GM18517 (cell line): ENCODE measurements at regions not wholly inside any gene's neighbourhood (a gene's known extent, or its start where the extent isn't known, plus 50 kb on each side); places are given as distances from the start of the nearest gene placed in this dataset.

Source experiments
- ATAC-seq: cut with Tn5 transposase; IDR thresholded peaks from one replicate; pipeline ENCODE4 v1.9.1; 2021; ENCODE audit warnings: mild to moderate bottlenecking, moderate library complexity; ENCODE audit not compliant: unreplicated experiment

DNA sequence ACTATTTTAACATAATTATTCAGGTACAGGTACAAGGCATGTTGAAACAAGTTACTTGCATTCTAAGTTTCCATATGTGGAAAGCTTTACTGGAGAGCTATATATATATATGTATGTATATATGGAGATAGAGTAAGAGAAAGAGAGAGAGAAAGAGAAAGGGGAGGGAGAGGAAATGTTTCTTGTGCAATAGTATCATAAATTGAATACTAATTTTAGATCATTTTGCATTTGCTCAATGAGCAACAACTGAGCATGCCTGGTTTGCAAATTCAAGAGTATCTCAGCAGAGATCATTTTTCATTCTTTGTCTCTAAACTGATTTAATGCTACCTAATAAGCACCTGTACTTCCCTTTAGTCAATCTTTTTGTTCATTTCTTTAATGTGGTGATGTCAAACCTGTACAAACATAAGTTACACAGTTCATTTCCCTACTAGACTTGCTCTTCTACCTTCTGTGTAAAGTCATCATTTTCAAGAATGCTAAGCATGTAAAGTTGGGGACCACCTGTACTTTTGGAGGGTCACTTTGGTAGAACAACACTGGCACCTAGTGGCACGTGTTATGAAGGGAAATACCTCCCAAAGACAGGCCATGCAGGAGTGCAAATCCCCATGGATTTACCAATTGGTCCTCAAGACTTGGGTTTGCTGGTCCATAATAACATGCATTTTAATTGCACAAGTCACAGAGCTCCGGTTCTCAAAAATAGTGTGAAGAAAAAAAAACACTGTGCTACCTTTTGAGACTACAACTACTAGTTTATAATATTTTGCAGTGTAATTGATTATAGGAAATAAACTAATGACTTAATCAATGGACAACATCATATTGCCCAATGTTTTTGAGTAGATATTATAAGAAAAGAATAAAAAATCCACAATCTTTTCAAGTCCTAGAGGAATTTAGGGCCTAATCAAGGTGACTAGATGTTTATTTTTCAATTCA is 431.2 kb upstream of the IGFBP3 start:
- no peak for ATAC-seq

DNA sequence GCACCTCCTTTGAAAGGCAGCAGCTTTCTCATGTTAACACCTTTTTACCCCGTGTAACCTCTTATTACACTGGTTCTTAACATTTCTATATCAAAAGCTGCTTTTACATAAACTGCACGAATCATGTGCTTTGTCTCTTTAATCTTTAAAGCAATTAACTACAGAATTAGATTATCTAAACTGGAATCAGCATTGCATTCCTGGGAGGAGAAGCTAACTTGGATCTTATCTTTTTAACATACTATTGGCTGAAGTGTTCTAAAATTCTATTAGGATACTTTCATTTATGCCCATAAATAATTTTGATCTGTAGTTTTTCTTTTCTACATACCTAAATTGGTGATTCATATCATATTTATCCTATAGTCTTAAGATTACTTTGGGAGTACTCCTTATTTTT is 428.4 kb upstream of the IGFBP3 start:
- ATAC-seq = no peak

DNA sequence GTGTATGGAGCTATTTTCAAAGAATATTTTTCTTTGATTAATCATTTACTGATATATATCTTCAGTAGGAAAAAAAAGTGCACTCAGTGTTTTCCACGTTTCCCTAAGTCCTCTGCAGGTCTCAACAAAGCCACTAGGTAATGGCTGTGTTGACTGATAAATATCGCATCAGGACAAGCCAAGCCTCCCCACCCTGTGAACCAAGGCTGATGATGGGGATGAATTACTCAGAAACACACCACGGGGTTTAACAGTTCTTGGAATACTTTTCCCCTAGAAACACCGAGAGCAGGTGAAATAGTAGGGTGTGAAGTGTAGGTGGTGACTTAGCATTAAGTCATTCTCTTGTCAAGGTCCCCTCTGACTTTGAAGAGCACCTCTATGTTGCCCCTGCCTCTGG is 423.5 kb upstream of the IGFBP3 start:
- ATAC-seq = no peak

DNA sequence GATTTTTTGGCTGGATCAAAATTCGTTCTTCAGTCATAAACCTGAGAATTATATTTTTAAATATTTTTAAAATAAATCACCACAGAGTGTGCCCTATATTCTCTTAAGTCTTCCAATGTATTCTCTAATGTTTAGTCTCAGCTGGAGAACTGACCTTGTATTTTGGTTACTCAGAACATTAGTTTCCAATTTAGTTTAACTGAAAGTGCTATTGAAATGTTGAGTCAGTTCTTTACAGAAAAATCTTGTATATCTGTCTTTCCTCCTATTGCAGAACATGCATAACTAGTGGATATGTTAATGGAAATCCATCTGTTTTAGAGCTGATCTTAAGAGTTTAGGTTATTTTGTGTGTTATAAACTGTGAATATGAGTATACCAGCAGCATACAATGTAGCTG is 422.7 kb upstream of the IGFBP3 start:
- ATAC-seq = no peak

DNA sequence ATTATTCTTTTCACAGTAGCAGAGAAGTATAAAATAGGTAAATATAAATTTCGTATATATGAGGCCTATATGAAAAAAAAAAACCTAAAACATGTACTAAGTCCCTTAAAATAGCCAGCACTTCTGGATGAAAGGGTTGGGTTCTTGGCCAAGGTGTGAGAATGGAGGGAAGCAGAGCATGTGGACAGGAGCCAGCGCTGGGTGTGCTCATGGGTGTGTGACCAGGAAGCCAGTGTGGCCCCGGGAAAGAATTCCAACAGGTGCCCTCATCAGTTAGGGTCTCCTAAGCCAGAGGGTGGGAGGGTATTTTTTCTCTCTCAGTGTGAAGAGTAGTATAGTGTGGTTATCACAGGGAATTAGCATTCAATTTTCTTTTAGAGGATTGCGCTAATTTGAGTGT is 401.9 kb upstream of the IGFBP3 start:
- ATAC-seq = no peak

DNA sequence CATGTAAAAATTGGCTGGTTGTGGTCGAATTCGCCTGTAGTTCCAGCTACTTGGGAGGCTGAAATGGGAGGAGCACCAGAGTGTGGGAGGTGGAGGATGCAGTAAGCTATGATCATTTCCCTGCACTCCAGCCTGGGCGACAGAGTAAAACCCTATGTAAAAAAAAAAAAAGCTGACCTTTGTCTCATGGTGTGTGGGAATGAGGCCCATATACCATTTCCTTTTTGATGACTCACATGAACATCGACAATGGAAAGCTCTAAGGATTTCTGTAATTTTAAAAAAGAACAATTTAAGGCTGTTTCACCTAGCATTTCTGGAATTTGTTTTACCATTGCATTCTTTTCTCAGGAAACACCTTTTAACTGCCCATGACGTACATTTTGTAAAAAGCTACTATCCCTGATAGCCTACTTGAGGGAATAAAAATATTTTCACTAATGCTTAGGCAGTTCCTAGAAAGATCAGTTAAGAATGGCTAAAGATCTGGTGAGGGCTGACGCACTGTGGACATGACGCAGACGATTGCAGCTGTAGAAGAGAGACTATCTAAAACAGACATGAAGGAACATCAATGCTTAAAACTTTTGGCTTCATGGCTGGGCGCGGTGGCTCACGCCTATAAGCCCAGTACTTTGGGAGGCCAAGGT is 400.6 kb upstream of the IGFBP3 start:
- no peak for ATAC-seq

DNA sequence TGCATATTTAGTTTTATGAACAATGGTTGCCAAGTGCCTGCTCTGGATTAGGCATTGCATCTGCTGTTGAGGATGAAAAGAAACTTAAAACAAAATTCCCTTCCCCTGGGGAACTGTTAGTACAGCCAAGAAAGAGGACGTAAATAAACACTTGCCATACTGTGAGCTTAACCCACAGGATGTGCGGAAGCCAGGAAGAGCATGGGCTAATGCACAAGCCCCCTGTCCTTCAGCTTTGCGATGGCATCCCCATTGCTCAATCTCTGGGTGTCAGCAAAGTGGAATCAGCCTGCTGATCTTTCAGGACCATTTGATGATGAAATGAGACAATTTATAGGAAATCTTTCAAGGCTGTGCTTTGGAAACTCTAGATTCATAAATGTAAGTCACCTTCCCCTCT is 399.9 kb upstream of the IGFBP3 start:
- no peak for ATAC-seq

DNA sequence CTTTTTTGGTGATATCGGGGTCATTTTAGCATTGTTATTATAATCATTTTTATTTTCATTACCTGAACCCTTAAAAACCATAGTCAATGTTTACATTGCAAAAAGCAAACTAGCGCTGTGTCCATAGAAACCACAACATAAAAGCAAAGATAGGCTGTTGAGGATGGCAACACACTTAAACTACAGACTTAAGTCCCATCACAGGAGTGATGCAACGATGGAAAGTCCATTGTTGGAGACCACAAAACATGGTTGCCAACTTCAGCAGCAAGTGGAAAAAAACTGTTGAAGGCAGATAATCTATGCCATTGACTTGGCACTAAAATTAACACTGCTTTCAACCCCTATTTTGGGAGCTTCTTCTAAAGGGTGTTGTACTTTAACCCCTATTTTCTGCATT is 398.8 kb upstream of the IGFBP3 start:
- ATAC-seq = no peak

DNA sequence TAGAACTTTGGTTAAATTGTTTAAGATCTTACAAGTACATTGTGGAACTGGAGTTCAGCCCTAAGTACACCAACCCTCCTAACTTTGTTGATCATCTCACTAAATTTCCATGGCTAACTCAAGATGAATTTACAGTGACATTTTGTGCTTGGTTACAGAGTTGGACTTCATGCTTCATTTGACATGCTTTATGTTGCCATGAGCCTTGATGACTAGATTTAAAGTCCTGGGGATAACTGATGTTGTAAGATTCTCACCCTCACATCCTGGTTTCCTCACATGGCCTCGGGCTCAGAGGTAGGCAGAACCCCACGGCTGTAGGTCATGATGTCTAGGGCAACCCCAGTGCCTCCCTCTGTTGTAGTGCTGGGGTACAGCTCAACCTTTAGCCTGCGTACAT is 397.2 kb upstream of the IGFBP3 start:
- no peak for ATAC-seq

DNA sequence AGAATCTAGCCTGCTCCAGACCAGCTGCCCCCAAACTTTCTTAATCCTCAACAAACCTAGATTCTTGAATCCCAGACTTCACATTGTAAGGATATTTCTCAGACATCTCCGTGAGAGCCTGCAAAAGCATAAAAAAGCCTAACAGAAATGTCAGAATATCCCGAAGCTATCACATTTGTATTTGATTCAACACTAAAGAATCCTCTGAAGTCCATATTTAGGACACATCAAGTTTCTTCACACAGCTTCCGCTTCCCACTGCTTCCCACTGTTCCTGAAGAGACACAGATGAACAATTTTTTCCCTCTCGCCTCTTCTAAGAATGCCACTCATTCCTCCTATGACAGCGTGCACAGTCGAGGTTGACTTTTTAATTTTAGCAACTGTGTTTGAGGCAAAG is 396.2 kb upstream of the IGFBP3 start:
- ATAC-seq = no peak

DNA sequence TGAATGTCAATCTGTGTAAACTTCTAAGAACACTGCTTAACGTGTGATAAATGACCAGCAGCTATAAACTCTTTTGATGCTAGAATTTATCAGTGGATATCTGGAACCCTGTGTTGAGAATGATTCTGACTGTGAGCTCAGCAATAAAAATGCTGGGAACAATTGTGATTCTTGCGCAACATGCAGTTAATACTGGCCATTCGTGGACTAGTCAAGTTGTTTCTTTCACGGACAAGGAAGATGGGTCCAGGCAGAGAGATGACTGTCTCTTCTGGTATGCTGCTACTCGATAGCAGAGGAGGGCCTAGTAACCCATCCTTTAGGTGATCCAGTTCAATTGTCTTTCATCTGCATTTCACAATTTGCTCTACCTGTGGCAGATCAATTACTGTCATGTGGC is 394.8 kb upstream of the IGFBP3 start:
- no peak for ATAC-seq

DNA sequence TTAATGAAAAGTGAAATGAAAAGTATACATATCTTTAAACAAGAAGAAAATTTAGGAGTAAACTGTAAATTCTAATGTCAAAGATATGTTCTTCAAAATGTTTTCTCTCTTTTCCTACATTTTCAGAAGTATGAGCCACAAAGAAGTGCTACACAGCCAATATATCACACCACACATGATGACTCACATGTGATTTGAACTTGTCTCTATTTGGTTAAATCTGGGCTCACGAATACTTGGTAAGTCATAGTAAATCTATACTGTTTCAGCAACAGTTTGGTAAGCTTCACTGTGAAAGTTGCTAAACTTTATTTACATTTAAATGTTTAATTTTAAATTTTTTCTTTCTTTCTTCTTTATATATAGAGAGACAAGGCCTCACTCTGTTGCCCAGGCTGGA is 380.6 kb upstream of the IGFBP3 start:
- ATAC-seq = no peak

DNA sequence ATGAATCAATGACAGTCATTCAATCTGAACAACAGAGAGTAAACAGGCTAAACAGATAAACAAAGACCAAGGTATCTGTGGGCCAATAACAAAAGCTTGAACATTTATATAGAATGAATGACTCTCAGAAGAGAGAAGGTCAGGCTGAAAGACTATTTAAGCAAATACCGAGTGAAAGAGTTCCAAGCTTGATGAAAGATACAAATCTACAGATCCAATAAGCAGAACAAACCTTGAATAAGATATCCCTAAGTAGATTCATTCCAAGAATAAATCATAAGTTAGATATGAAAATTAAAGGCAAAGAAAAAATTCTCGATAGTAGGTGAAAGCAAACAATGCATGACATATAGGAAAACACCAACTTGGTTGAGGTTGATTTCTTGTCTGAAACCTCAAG is 376.4 kb upstream of the IGFBP3 start:
- no peak for ATAC-seq

DNA sequence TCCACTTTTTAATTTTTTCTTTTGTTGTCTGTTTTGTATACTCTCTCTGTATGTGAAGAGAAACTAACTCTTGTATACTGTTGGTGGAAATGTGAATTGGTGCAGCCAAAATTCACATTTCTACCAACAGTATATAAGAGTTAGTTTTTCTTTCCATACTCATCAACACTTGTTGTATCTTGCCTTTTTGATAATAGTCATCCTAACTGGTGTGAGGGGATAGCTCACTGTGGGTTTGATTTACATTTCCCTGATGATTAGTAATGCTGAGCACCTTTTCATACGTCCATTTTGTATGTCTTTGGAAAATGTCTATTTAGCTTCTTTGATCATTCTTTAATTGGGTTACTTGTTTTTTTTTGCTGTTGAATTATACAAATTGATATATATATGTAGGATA is 375.5 kb upstream of the IGFBP3 start:
- no peak for ATAC-seq

DNA sequence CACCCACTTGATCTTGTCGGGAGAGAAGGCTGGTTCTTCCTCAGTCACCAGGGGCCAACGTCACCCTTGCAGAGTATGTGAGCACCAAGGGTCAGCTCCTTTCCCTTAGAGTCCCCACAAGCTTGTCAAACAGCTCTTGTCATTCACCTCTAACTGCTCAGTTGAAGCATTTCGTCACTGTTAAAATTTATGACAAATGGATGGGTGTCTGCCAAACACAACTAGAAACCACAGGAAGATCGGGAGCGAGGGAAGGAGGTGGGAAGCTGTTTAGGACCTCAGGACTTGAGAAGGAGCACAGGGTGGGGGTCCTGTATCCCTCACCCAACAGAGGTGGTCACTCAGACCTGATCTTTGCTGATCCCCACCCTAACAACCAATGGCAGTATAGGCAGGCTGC is 373.3 kb upstream of the IGFBP3 start:
- no peak for ATAC-seq

DNA sequence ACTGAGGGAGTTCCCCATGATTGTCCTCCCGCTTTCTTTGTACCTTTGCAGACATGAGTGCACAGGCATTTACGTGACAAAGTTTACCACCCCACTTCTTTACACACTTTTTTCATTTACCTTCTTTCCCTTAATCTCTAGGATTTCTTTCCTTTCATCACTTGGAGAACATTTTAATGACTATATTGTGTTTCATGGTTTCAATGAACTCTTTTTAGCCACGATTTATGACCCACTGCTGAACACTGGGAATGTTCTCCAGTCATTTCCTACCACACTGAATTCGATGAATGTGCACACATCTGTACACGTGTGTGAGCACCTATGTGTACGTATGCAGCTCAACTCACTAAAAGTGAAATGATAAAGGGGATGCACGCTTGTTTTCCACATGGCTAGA is 371.7 kb upstream of the IGFBP3 start:
- ATAC-seq = no peak

DNA sequence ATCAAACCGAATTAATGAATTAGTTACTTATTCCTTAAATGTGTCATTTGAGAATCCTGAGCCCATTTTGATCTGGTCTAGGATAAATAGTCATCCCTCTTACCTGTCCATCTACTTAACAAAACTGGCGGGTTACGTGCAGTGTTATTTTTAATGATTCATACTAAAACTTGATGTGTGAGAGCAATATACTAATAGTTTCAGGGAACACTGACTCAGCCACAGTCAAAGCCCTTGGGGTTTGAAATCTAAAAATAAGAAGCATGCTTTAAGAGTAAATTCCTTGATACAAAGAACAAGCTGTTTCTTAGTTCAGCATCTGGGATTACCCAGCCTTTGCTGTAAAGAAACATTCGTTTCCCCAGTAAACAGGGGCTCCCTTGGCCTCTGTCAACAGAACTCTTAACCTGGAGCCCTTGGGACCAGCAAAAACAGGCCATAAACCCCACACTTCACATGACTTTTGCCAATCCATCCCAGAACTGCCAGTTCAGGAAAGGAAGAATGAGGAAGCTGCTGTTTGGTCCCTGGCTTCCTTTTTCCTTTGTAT is 370.6 kb upstream of the IGFBP3 start:
- ATAC-seq = peak; percentile 66

DNA sequence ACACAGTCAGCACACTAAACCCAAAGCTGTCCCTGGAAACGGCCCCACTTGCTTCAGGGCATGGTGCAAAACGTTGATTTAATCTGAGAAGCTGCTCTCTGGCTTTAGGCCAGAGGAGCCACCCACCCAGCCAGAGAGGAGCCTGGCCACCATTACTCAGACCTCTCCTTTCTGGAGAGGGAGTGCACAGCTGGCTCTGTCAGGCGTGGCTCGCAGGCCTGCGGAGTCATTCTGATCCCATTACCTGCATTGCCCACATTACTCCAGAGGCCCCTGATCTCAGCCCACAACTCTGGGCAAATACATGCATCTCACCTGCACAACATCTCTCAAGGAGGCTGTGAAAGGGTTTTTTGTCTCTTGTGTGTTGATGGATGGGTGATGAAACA is 370.0 kb upstream of the IGFBP3 start:
- ATAC-seq = peak; percentile 49

DNA sequence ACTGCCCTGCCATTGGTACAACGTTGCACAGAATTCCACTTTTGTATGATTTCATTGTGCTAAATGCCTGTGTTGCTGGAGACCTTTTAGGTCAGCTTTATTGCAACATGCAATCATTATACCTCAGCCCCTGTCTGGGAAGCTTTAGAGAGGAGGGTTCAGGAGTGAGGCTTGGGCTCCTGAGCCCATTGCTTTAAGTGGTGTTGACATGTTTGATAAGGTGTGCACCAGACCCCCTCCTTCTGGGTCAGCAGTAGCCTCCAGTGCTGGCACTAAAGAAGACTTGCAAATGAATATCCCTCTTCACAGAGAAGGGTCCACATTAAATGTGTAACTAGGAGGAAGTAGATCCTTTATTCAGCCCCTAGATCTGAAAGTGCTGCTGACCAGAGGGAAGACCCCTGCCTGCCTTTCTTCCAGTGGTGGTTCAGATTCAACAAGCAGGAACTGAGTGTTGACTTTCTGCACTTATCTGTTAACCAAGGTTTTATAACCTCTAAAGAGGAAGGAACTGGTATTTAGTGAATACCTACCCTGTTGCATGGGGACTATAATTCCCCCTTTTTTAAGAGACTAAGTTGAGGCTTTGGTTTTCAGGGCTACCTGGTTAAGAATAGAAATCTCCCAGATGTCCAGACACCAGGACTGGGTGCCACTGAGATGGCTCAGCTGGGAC is 369.4 kb upstream of the IGFBP3 start:
- ATAC-seq = peak; percentile 26

DNA sequence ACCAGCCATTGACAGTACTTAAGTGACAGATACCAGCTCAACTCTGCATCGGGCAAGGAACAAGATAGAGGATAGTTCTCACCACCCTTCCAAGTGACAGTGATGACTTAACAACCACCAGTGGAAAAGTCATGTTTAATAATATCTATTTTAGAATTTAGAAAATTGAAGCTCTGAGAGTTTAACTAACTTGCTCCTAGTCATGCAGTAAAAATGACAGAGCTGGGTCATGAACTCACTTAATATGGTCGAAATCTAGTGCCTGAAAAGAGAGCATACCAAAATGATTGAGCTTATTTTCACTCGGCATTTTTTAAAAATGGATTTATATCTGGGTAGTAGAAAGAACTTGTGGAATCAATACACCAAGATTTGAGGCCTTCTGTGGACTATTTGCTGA is 367.8 kb upstream of the IGFBP3 start:
- no peak for ATAC-seq

DNA sequence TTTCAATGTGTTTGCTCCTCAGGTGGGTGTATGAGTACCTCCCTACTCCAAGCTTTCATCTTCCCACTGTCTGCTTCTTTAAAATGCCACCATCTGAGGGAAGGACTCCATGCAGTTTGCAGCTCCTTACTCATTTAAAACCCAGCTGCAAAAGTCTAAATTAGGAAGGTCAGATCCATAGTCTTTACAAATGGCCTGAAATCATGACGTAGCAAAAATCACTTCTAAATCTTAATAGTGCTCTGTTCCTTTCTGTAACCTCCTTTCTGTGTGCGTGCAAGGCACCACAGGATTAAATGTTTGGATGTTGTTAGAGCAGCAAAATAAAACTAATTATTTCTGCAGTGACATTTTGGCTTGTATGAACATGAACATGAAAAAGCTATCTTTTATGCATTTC is 366.9 kb upstream of the IGFBP3 start:
- no peak for ATAC-seq

DNA sequence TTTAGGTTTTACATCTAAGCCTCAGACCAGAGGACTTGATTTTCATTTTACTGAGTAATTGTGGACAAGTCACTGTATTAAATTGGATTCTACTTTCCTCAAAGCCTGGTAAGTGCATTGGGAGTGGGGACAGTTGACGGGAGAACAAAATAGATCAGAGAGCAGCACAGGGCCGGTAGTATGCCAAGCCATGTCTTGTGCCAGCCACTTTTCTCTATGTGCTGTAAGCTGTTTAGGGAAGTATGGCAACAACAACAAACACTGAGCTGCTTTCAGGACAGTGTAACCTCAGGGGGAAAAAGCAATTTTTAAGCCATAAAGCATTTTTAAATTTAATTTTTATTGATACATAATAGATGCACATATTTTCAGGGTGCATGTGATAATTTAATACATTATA is 365.9 kb upstream of the IGFBP3 start:
- no peak for ATAC-seq
